Colonic mucosa (tissue), 4 donors: ENCODE measurements at regions not wholly inside any gene's neighbourhood (a gene's known extent, or its start where the extent isn't known, plus 50 kb on each side); places are given as distances from the start of the nearest gene placed in this dataset.

Source experiments
- DNase-seq: peaks from one replicate; pipeline ENCODE4 v3.0.0-alpha.2; 2020
- H3K27ac ChIP-seq: fragments of 200-600 bp; one replicate; pipeline ENCODE4 v1.8.0; 2021
- H3K27me3 ChIP-seq: fragments of 200-600 bp; one replicate; pipeline ENCODE4 v1.8.0; 2021
- H3K36me3 ChIP-seq: fragments of 200-600 bp; one replicate; pipeline ENCODE4 v1.8.0; 2021
- H3K4me1 ChIP-seq: fragments of 200-600 bp; one replicate; pipeline ENCODE4 v1.8.0; 2021; ENCODE audit warnings: mild to moderate bottlenecking
- H3K4me3 ChIP-seq: fragments of 200-600 bp; one replicate; pipeline ENCODE4 v1.8.0; 2021
- H3K9ac ChIP-seq, 2 donors: one replicate each; pipeline ENCODE4 v1.7.0; 2013; ENCODE audit warnings: control low read depth in 2 of 2, low read depth in 2 of 2, low read length in 2 of 2
- H3K9me3 ChIP-seq: fragments of 200-600 bp; one replicate; pipeline ENCODE4 v1.8.0; 2021
- CTCF ChIP-seq: fragments of 200-600 bp; IDR thresholded peaks from one replicate; pipeline ENCODE4 v1.8.0; 2022; ENCODE audit warnings: antibody characterized with exemption, mild to moderate bottlenecking
- intact Hi-C: fragments of 100-400 bp; cut with DNase I; formaldehyde crosslinking; loops from one replicate; pipeline ENCODE4 v1.14.1; 2022
- donor health status: healthy.
- donor health status: DM: no; HTN: no; CAD: no.
- donor health status: DM: no; HTN: no; CAD: no.

- H3K36me3 ChIP-seq = no peaks in the 10 kb centered on the region
- no peak for TF ChIP-seq CTCF
- no peaks in the 10 kb centered on the region for H3K9me3 ChIP-seq
- H3K4me3 ChIP-seq = no peak overlapping the region
- DNase-seq = no peak
- no peaks in the 10 kb centered on the region for H3K4me1 ChIP-seq
- no peak overlapping the region for H3K9ac ChIP-seq
- no peak overlapping the region for H3K27ac ChIP-seq
- intact Hi-C loops = no loop called here
- H3K27me3 ChIP-seq = no peaks in the 10 kb centered on the region
Observed at GRCh38 chr18:4581966-4582365, 126.9 kb upstream of the DLGAP1 start.

- Histone ChIP-seq H3K9ac (no peak overlapping the region), H3K27me3 (no peaks in the 10 kb centered on the region), H3K4me1 (no peaks in the 10 kb centered on the region), H3K36me3 (no peaks in the 10 kb centered on the region), H3K9me3 (no peaks in the 10 kb centered on the region), H3K4me3 (no peak overlapping the region), H3K27ac (no peak overlapping the region)
- no peak for DNase-seq
- TF ChIP-seq CTCF = no peak
- intact Hi-C loops = no loop called here
Observed at GRCh38 chr18:4578449-4578848, 123.3 kb upstream of the DLGAP1 start.

GRCh38 chr18:4573735-4574134 lies 118.6 kb upstream of the DLGAP1 start:
- Histone ChIP-seq H3K4me1 (no peaks in the 10 kb centered on the region), H3K27me3 (no peaks in the 10 kb centered on the region), H3K9ac (no peak overlapping the region), H3K9me3 (no peaks in the 10 kb centered on the region), H3K27ac (no peak overlapping the region), H3K4me3 (no peak overlapping the region), H3K36me3 (no peaks in the 10 kb centered on the region)
- DNase-seq = no peak
- intact Hi-C loops = no loop called here
- no peak for TF ChIP-seq CTCF

- DNase-seq = no peak
- no peak for TF ChIP-seq CTCF
- Histone ChIP-seq H3K27ac (no peak overlapping the region), H3K9ac (no peak overlapping the region), H3K27me3 (no peaks in the 10 kb centered on the region), H3K4me1 (no peaks in the 10 kb centered on the region), H3K4me3 (no peak overlapping the region), H3K36me3 (no peaks in the 10 kb centered on the region), H3K9me3 (no peaks in the 10 kb centered on the region)
- intact Hi-C loops = no loop called here
Observed at GRCh38 chr18:4557502-4557901, 102.4 kb upstream of the DLGAP1 start.

GRCh38 chr18:4551001-4551360 lies 95.9 kb upstream of the DLGAP1 start:
- TF ChIP-seq CTCF = no peak
- DNase-seq = no peak
- Histone ChIP-seq H3K4me3 (no peak overlapping the region), H3K9ac (no peak overlapping the region), H3K9me3 (no peaks in the 10 kb centered on the region), H3K27me3 (no peaks in the 10 kb centered on the region), H3K4me1 (no peaks in the 10 kb centered on the region), H3K27ac (no peak overlapping the region), H3K36me3 (no peaks in the 10 kb centered on the region)
- intact Hi-C loops = no loop called here
